Neural cell (in vitro differentiated cells): ENCODE measurements at regions not wholly inside any gene's neighbourhood (a gene's known extent, or its start where the extent isn't known, plus 50 kb on each side); places are given as distances from the start of the nearest gene placed in this dataset.

Source experiments
- EP300 ChIP-seq: fragments of 450-650 bp; conservative IDR thresholded peaks from 2 replicates; pipeline ENCODE4 v1.6.1; 2014; ENCODE audit warnings: antibody characterized with exemption, mild to moderate bottlenecking, moderate library complexity; ENCODE audit not compliant: poor library complexity, severe bottlenecking
- EZH2 ChIP-seq: fragments of 200-600, 300-800 bp; shearing (Covaris generic), sonication (generic); IDR thresholded peaks from 2 replicates; pipeline ENCODE4 v1.6.1; 2014; ENCODE audit warnings: antibody characterized with exemption, low read length, borderline replicate concordance, mild to moderate bottlenecking; ENCODE audit not compliant: insufficient read depth, poor library complexity, severe bottlenecking
- POLR2AphosphoS5 ChIP-seq: IDR thresholded peaks from 2 replicates; pipeline ENCODE4 v1.6.1; 2012
- RAD21 ChIP-seq: fragments of 450-650 bp; conservative IDR thresholded peaks from 2 replicates; pipeline ENCODE4 v1.6.1; 2014; ENCODE audit warnings: antibody characterized with exemption, mild to moderate bottlenecking, moderate library complexity
- SMC3 ChIP-seq: fragments of 450-650 bp; conservative IDR thresholded peaks from 2 replicates; pipeline ENCODE4 v1.6.1; 2014; ENCODE audit warnings: antibody characterized with exemption, mild to moderate bottlenecking, moderate library complexity; ENCODE audit not compliant: poor library complexity
- TF ChIP-seq, protein P1 (sequence below): fragments of 450-650 bp; IDR thresholded peaks from 2 replicates; pipeline ENCODE4 v1.5.1; 2014; ENCODE audit warnings: antibody characterized with exemption, mild to moderate bottlenecking, moderate library complexity; ENCODE audit not compliant: poor library complexity, severe bottlenecking
- TF ChIP-seq, protein P2 (sequence below): IDR thresholded peaks from 2 replicates; pipeline ENCODE4 v1.6.1; 2012; ENCODE audit warnings: borderline replicate concordance

DNA sequence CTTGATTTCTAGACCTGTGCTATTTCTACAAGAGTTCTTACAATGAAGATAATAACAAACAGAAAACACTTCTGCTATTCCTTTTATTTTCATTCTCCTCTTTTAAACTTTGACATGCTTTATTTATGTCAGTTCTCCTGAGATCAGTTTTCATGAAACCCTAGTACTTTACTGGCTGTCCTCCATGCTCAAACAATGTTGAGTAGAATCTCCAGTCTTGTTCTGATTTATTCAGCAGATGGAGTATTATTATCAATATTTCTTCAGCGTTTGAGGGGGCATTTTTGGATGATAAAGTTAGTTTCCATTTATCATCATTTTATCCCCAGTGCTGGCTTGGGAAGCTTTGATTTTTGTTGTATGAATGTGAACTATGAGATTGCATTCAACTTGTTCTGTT lies 85.9 kb upstream of the WARS2 start:
- TF ChIP-seq, protein P1, sequence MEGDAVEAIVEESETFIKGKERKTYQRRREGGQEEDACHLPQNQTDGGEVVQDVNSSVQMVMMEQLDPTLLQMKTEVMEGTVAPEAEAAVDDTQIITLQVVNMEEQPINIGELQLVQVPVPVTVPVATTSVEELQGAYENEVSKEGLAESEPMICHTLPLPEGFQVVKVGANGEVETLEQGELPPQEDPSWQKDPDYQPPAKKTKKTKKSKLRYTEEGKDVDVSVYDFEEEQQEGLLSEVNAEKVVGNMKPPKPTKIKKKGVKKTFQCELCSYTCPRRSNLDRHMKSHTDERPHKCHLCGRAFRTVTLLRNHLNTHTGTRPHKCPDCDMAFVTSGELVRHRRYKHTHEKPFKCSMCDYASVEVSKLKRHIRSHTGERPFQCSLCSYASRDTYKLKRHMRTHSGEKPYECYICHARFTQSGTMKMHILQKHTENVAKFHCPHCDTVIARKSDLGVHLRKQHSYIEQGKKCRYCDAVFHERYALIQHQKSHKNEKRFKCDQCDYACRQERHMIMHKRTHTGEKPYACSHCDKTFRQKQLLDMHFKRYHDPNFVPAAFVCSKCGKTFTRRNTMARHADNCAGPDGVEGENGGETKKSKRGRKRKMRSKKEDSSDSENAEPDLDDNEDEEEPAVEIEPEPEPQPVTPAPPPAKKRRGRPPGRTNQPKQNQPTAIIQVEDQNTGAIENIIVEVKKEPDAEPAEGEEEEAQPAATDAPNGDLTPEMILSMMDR = no peak
- TF ChIP-seq EP300 (no peak), POLR2AphosphoS5 (no peak), EZH2 (no peak), SMC3 (no peak), RAD21 (no peak)
- TF ChIP-seq, protein P2, sequence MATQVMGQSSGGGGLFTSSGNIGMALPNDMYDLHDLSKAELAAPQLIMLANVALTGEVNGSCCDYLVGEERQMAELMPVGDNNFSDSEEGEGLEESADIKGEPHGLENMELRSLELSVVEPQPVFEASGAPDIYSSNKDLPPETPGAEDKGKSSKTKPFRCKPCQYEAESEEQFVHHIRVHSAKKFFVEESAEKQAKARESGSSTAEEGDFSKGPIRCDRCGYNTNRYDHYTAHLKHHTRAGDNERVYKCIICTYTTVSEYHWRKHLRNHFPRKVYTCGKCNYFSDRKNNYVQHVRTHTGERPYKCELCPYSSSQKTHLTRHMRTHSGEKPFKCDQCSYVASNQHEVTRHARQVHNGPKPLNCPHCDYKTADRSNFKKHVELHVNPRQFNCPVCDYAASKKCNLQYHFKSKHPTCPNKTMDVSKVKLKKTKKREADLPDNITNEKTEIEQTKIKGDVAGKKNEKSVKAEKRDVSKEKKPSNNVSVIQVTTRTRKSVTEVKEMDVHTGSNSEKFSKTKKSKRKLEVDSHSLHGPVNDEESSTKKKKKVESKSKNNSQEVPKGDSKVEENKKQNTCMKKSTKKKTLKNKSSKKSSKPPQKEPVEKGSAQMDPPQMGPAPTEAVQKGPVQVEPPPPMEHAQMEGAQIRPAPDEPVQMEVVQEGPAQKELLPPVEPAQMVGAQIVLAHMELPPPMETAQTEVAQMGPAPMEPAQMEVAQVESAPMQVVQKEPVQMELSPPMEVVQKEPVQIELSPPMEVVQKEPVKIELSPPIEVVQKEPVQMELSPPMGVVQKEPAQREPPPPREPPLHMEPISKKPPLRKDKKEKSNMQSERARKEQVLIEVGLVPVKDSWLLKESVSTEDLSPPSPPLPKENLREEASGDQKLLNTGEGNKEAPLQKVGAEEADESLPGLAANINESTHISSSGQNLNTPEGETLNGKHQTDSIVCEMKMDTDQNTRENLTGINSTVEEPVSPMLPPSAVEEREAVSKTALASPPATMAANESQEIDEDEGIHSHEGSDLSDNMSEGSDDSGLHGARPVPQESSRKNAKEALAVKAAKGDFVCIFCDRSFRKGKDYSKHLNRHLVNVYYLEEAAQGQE = no peak
